Urothelium cell line (cell line): ENCODE measurements at regions not wholly inside any gene's neighbourhood (a gene's known extent, or its start where the extent isn't known, plus 50 kb on each side); places are given as distances from the start of the nearest gene placed in this dataset.
A peak's percentile ranks its signal among the peaks of the same experiment; 100 is the strongest.

ENCODE experiments used
- DNase-seq: peaks from one replicate; pipeline ENCODE4 v3.0.0; 2011; ENCODE audit warnings: low spot score, mixed read lengths
- FAIRE-seq: peaks from 2 replicates; lab custom pipeline; 2011; peaks lifted over from hg19 to GRCh38; lab: Jason Lieb, UNC

- DNase-seq: no peak
- no peak for FAIRE-seq
Measured at GRCh38 chr13:80477661-80478443, 136.9 kb upstream of the SPRY2 start.

GRCh38 chr13:80476953-80477352 lies 136.0 kb upstream of the SPRY2 start:
- FAIRE-seq: no peak
- DNase-seq: no peak

GRCh38 chr13:80475718-80476117 lies 134.8 kb upstream of the SPRY2 start:
- FAIRE-seq (no peak), DNase-seq (no peak)

- DNase-seq (peak; percentile 7), FAIRE-seq (no peak)
Measured at GRCh38 chr13:80473695-80474094, 132.8 kb upstream of the SPRY2 start.

- no peak for FAIRE-seq
Measured at GRCh38 chr13:80469853-80470381, 129.0 kb upstream of the SPRY2 start.

GRCh38 chr13:80469105-80469852 lies 128.4 kb upstream of the SPRY2 start:
- FAIRE-seq: no peak
- no peak for DNase-seq

More at GRCh38 chr13:80469853-80470381, 129.0 kb upstream of the SPRY2 start:
- DNase-seq: peak; percentile 35

- FAIRE-seq (no peak), DNase-seq (no peak)
Measured at GRCh38 chr13:80465321-80465720, 124.4 kb upstream of the SPRY2 start.

GRCh38 chr13:80463673-80464352 lies 122.9 kb upstream of the SPRY2 start:
- FAIRE-seq (no peak), DNase-seq (no peak)

GRCh38 chr13:80462567-80462966 lies 121.6 kb upstream of the SPRY2 start:
- FAIRE-seq (no peak), DNase-seq (no peak)

GRCh38 chr13:80462037-80462436 lies 121.1 kb upstream of the SPRY2 start:
- FAIRE-seq (no peak), DNase-seq (no peak)

GRCh38 chr13:80458543-80458942 lies 117.6 kb upstream of the SPRY2 start:
- FAIRE-seq (no peak), DNase-seq (no peak)

GRCh38 chr13:80454245-80454644 lies 113.3 kb upstream of the SPRY2 start:
- DNase-seq: no peak
- FAIRE-seq: no peak

GRCh38 chr13:80452279-80452678 lies 111.4 kb upstream of the SPRY2 start:
- FAIRE-seq (no peak), DNase-seq (no peak)

- no peak for DNase-seq
- no peak for FAIRE-seq
Measured at GRCh38 chr13:80451641-80452040, 110.7 kb upstream of the SPRY2 start.

GRCh38 chr13:80450386-80450785 lies 109.5 kb upstream of the SPRY2 start:
- DNase-seq (no peak), FAIRE-seq (no peak)

GRCh38 chr13:80448725-80449124 lies 107.8 kb upstream of the SPRY2 start:
- no peak for FAIRE-seq
- DNase-seq: no peak

- FAIRE-seq (no peak), DNase-seq (no peak)
Measured at GRCh38 chr13:80447747-80448146, 106.8 kb upstream of the SPRY2 start.

- DNase-seq: no peak
- no peak for FAIRE-seq
Measured at GRCh38 chr13:80444240-80445015, 103.5 kb upstream of the SPRY2 start.

GRCh38 chr13:80442609-80443008 lies 101.7 kb upstream of the SPRY2 start:
- FAIRE-seq: no peak
- DNase-seq: no peak

- DNase-seq: no peak
Measured at GRCh38 chr13:80441968-80442367, 101.0 kb upstream of the SPRY2 start.

GRCh38 chr13:80438521-80438920 lies 97.6 kb upstream of the SPRY2 start:
- FAIRE-seq: no peak

More at GRCh38 chr13:80441968-80442367, 101.0 kb upstream of the SPRY2 start:
- no peak for FAIRE-seq

More at GRCh38 chr13:80438521-80438920, 97.6 kb upstream of the SPRY2 start:
- no peak for DNase-seq
